Endothelial cell of umbilical vein (primary cell): ENCODE measurements at regions not wholly inside any gene's neighbourhood (a gene's known extent, or its start where the extent isn't known, plus 50 kb on each side); places are given as distances from the start of the nearest gene placed in this dataset.

Experiments used
- CTCF ChIP-seq, 2 donors: IDR thresholded peaks; 1 replicate in 1 of 2; 2 replicates in 1 of 2; pipeline ENCODE4 v1.5.1; 2011; ENCODE audit warnings: low read length in 2 of 2, mild to moderate bottlenecking in 2 of 2, moderate library complexity in 2 of 2, control low read depth in 1 of 2, inconsistent platforms in 1 of 2, low read depth in 1 of 2; ENCODE audit not compliant: insufficient read depth in 1 of 2; ENCODE audit errors: extremely low read depth in 1 of 2
- EZH2 ChIP-seq: IDR thresholded peaks from 2 replicates; pipeline ENCODE4 v1.6.1; 2012; ENCODE audit warnings: borderline replicate concordance, low read depth, mild to moderate bottlenecking, moderate library complexity, low read length, inconsistent platforms; ENCODE audit not compliant: severe bottlenecking
- POLR2AphosphoS5 ChIP-seq: IDR thresholded peaks from 2 replicates; pipeline ENCODE4 v1.6.1; 2012; ENCODE audit warnings: low read depth, mild to moderate bottlenecking, control low read depth, low read length, moderate library complexity; ENCODE audit not compliant: insufficient read depth
- TF ChIP-seq, protein P1 (sequence below): IDR thresholded peaks from 2 replicates; pipeline ENCODE4 v1.6.1; 2011; ENCODE audit not compliant: insufficient read depth, insufficient read length

DNA sequence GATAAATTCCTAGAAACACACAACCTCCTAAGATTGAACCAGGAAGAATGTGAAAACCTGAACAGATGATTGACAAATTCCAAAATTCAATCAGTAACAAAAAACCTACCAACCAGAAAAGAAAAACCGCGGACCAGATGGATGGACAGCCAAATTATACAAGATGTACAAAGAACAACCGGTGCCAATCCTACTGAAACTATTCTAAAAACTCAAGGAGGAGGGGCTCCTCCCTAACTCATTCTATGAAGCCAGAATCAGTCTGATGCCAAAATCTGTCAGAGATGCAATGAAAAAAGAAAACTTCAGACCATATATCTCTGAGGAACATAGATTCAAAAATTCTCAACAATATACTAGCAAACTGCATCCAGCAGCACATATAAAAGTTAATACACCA, 262.4 kb upstream of the DAB1 start:
- TF ChIP-seq CTCF (IDR thresholded peaks at IDR 0.05; ENCODE audit: extremely low read depth in 1 of 2, insufficient read depth in 1 of 2, low read depth in 1 of 2, low read length in 2 of 2) (no peak), POLR2AphosphoS5 (no peak), EZH2 (no peak)
- TF ChIP-seq, protein P1, sequence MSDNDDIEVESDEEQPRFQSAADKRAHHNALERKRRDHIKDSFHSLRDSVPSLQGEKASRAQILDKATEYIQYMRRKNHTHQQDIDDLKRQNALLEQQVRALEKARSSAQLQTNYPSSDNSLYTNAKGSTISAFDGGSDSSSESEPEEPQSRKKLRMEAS, result no peak
